CD8-positive, alpha-beta memory T cell (primary cell): ENCODE measurements at regions not wholly inside any gene's neighbourhood (a gene's known extent, or its start where the extent isn't known, plus 50 kb on each side); places are given as distances from the start of the nearest gene placed in this dataset.

Experiments
- CTCF ChIA-PET: fragments of 350-600 bp; sonication (Branson Sonifier 250); formaldehyde crosslinking; loops from one replicate; lab custom pipeline; 2021; ENCODE audit warnings: antibody characterized with exemption; lab: Charles Lee
- POLR2A ChIA-PET: fragments of 350-600 bp; sonication (Branson Sonifier 250); formaldehyde crosslinking; loops from one replicate; lab custom pipeline; 2021; ENCODE audit warnings: antibody characterized with exemption; lab: Charles Lee
- DNase-seq, 5 donors: peaks; one replicate each; pipeline versions ENCODE4 v3.0.0 to v3.0.0-alpha.2; 2020 to 2022; ENCODE audit warnings: mixed read lengths in 1 of 5
- H3K27ac ChIP-seq: one replicate; pipeline ENCODE4 v1.7.0; 2013; ENCODE audit warnings: low read depth, mild to moderate bottlenecking, low read length, moderate library complexity
- H3K27me3 ChIP-seq: 2 replicates; pipeline ENCODE4 v1.7.0; 2013; ENCODE audit warnings: low read length, mild to moderate bottlenecking; ENCODE audit not compliant: insufficient read depth, poor library complexity, severe bottlenecking
- H3K36me3 ChIP-seq: 2 replicates; pipeline ENCODE4 v1.7.0; 2013; ENCODE audit warnings: mild to moderate bottlenecking, low read length, moderate library complexity; ENCODE audit not compliant: insufficient read depth
- H3K4me1 ChIP-seq: 2 replicates; pipeline ENCODE4 v1.7.0; 2013; ENCODE audit warnings: mild to moderate bottlenecking, low read length, moderate library complexity; ENCODE audit not compliant: insufficient read depth
- H3K4me3 ChIP-seq: 2 replicates; pipeline ENCODE4 v1.7.0; 2013; ENCODE audit warnings: mild to moderate bottlenecking, low read length
- H3K9me3 ChIP-seq: 2 replicates; pipeline ENCODE4 v1.7.0; 2013; ENCODE audit warnings: mild to moderate bottlenecking, low read length
- H3K27ac Mint-ChIP-seq, 8 donors: one replicate each; pipeline ENCODE4 v1.8.0; 2020 to 2021; ENCODE audit warnings: mixed read lengths in 8 of 8, mild to moderate bottlenecking in 6 of 8, inconsistent platforms in 3 of 8, moderate library complexity in 3 of 8
- H3K27me3 Mint-ChIP-seq, 2 donors: one replicate each; pipeline ENCODE4 v1.8.0; 2020 to 2021; ENCODE audit warnings: mixed read lengths in 2 of 2, mild to moderate bottlenecking in 1 of 2, moderate library complexity in 1 of 2
- H3K36me3 Mint-ChIP-seq, 3 donors: one replicate each; pipeline ENCODE4 v1.8.0; 2020 to 2021; ENCODE audit warnings: mixed read lengths in 3 of 3, inconsistent platforms in 1 of 3, mild to moderate bottlenecking in 1 of 3
- H3K4me1 Mint-ChIP-seq, 3 donors: one replicate each; pipeline ENCODE4 v1.8.0; 2020 to 2021; ENCODE audit warnings: mixed read lengths in 3 of 3, inconsistent platforms in 1 of 3, mild to moderate bottlenecking in 1 of 3
- H3K4me3 Mint-ChIP-seq, 7 donors: one replicate each; pipeline ENCODE4 v1.8.0; 2020 to 2021; ENCODE audit warnings: mixed read lengths in 7 of 7, mild to moderate bottlenecking in 6 of 7, moderate library complexity in 4 of 7, inconsistent platforms in 2 of 7
- H3K9me3 Mint-ChIP-seq, 5 donors: one replicate each; pipeline ENCODE4 v1.8.0; 2020 to 2022; ENCODE audit warnings: mixed read lengths in 5 of 5, mild to moderate bottlenecking in 3 of 5, moderate library complexity in 2 of 5, inconsistent platforms in 1 of 5

- no peak overlapping the region for H3K4me3 Mint-ChIP-seq
- Histone ChIP-seq H3K36me3 (no peaks in the 10 kb centered on the region), H3K27ac (no peak overlapping the region), H3K4me3 (no peak overlapping the region), H3K27me3 (no peaks in the 10 kb centered on the region), H3K9me3 (no peaks in the 10 kb centered on the region), H3K4me1 (no peaks in the 10 kb centered on the region)
- H3K36me3 Mint-ChIP-seq: no peaks in the 10 kb centered on the region
- H3K9me3 Mint-ChIP-seq: peaks cover 0 to 2% (median 0%) of the 10 kb centered on the region in 5 donors
- peak overlapping the region in 1 of 8 donors; percentile 9 for H3K27ac Mint-ChIP-seq
- no peaks in the 10 kb centered on the region for H3K4me1 Mint-ChIP-seq
- no peak for DNase-seq
- ChIA-PET POLR2A (no interaction called here), CTCF (no interaction called here)
- peaks cover 21 to 26% of the 10 kb centered on the region in 2 donors for H3K27me3 Mint-ChIP-seq
Measured at GRCh38 chr7:32403463-32404229, 86.5 kb downstream of the LSM5 start.

- POLR2A ChIA-PET: no interaction called here
- no peaks in the 10 kb centered on the region for H3K4me1 Mint-ChIP-seq
- H3K9me3 Mint-ChIP-seq: peaks cover 0 to 2% (median 0%) of the 10 kb centered on the region in 5 donors
Measured at GRCh38 chr7:32400676-32401075, 89.5 kb downstream of the LSM5 start.

GRCh38 chr7:32399311-32399710, 90.9 kb downstream of the LSM5 start:
- no peak overlapping the region for H3K4me3 Mint-ChIP-seq

More at GRCh38 chr7:32400676-32401075, 89.5 kb downstream of the LSM5 start:
- no peak overlapping the region for H3K27ac Mint-ChIP-seq
- H3K27ac ChIP-seq: no peak overlapping the region
- no peaks in the 10 kb centered on the region for H3K4me1 ChIP-seq
- H3K4me3 ChIP-seq: no peak overlapping the region
- no peaks in the 10 kb centered on the region for H3K9me3 ChIP-seq
- no peaks in the 10 kb centered on the region for H3K36me3 ChIP-seq
- no peak overlapping the region for H3K4me3 Mint-ChIP-seq
- CTCF ChIA-PET: no interaction called here
- H3K36me3 Mint-ChIP-seq: no peaks in the 10 kb centered on the region
- DNase-seq: no peak
- peaks cover 7 to 13% of the 10 kb centered on the region in 2 donors for H3K27me3 Mint-ChIP-seq
- H3K27me3 ChIP-seq: no peaks in the 10 kb centered on the region

GRCh38 chr7:32395168-32395567, 95.0 kb downstream of the LSM5 start:
- H3K27ac Mint-ChIP-seq: no peak overlapping the region
- CTCF ChIA-PET: no interaction called here
- Histone ChIP-seq H3K9me3 (no peaks in the 10 kb centered on the region), H3K4me1 (no peaks in the 10 kb centered on the region), H3K4me3 (no peak overlapping the region), H3K27me3 (no peaks in the 10 kb centered on the region), H3K27ac (no peak overlapping the region), H3K36me3 (no peaks in the 10 kb centered on the region)
- no peaks in the 10 kb centered on the region for H3K27me3 Mint-ChIP-seq
- H3K36me3 Mint-ChIP-seq: no peaks in the 10 kb centered on the region
- no peaks in the 10 kb centered on the region for H3K4me1 Mint-ChIP-seq
- no peak for DNase-seq
- no peak overlapping the region for H3K4me3 Mint-ChIP-seq
- POLR2A ChIA-PET: no interaction called here
- no peaks in the 10 kb centered on the region for H3K9me3 Mint-ChIP-seq

More at GRCh38 chr7:32399311-32399710, 90.9 kb downstream of the LSM5 start:
- H3K4me1 Mint-ChIP-seq: no peaks in the 10 kb centered on the region
- no peak overlapping the region for H3K27ac Mint-ChIP-seq
- Histone ChIP-seq H3K27me3 (no peaks in the 10 kb centered on the region), H3K36me3 (no peaks in the 10 kb centered on the region), H3K9me3 (no peaks in the 10 kb centered on the region), H3K4me1 (no peaks in the 10 kb centered on the region), H3K27ac (no peak overlapping the region), H3K4me3 (no peak overlapping the region)
- no peak for DNase-seq
- peaks cover 0 to 2% (median 0%) of the 10 kb centered on the region in 5 donors for H3K9me3 Mint-ChIP-seq
- POLR2A ChIA-PET: no interaction called here
- H3K27me3 Mint-ChIP-seq: peaks cover 4 to 13% of the 10 kb centered on the region in 2 donors
- CTCF ChIA-PET: no interaction called here
- H3K36me3 Mint-ChIP-seq: no peaks in the 10 kb centered on the region

- no peak overlapping the region for H3K27ac ChIP-seq
- Mint-ChIP-seq H3K36me3 (no peaks in the 10 kb centered on the region), H3K27me3 (no peaks in the 10 kb centered on the region), H3K27ac (no peak overlapping the region), H3K4me3 (no peak overlapping the region), H3K9me3 (no peaks in the 10 kb centered on the region), H3K4me1 (no peaks in the 10 kb centered on the region)
- H3K9me3 ChIP-seq: no peaks in the 10 kb centered on the region
- H3K4me3 ChIP-seq: no peak overlapping the region
- no peak for DNase-seq
- POLR2A ChIA-PET: no interaction called here
- H3K36me3 ChIP-seq: no peaks in the 10 kb centered on the region
- H3K4me1 ChIP-seq: no peaks in the 10 kb centered on the region
- CTCF ChIA-PET: no interaction called here
- H3K27me3 ChIP-seq: no peaks in the 10 kb centered on the region
Measured at GRCh38 chr7:32393861-32394260, 96.3 kb downstream of the LSM5 start.

- POLR2A ChIA-PET: no interaction called here
- H3K27me3 ChIP-seq: peaks cover 5% of the 10 kb centered on the region
- Mint-ChIP-seq H3K36me3 (no peaks in the 10 kb centered on the region), H3K9me3 (no peaks in the 10 kb centered on the region), H3K27me3 (peaks cover 3 to 12% of the 10 kb centered on the region in 2 donors), H3K4me1 (no peaks in the 10 kb centered on the region), H3K4me3 (no peak overlapping the region), H3K27ac (no peak overlapping the region)
- H3K4me3 ChIP-seq: no peak overlapping the region
- H3K36me3 ChIP-seq: no peaks in the 10 kb centered on the region
- H3K27ac ChIP-seq: no peak overlapping the region
- CTCF ChIA-PET: no interaction called here
- DNase-seq: no peak
- H3K9me3 ChIP-seq: no peaks in the 10 kb centered on the region
- no peaks in the 10 kb centered on the region for H3K4me1 ChIP-seq
Measured at GRCh38 chr7:32390210-32390609, 100.0 kb downstream of the LSM5 start.

GRCh38 chr7:32385316-32385956, 104.7 kb downstream of the LSM5 start:
- H3K36me3 Mint-ChIP-seq: no peaks in the 10 kb centered on the region
- CTCF ChIA-PET: no interaction called here
- no peaks in the 10 kb centered on the region for H3K36me3 ChIP-seq
- H3K4me3 Mint-ChIP-seq: no peak overlapping the region
- peaks cover 8% of the 10 kb centered on the region for H3K27me3 ChIP-seq
- H3K4me1 Mint-ChIP-seq: no peaks in the 10 kb centered on the region
- H3K9me3 ChIP-seq: no peaks in the 10 kb centered on the region
- no peak overlapping the region for H3K27ac ChIP-seq
- peaks cover 0 to 2% (median 0%) of the 10 kb centered on the region in 5 donors for H3K9me3 Mint-ChIP-seq
- H3K4me1 ChIP-seq: no peaks in the 10 kb centered on the region
- no peak overlapping the region for H3K4me3 ChIP-seq
- no peak for DNase-seq
- H3K27ac Mint-ChIP-seq: no peak overlapping the region
- H3K27me3 Mint-ChIP-seq: peaks cover 9 to 48% of the 10 kb centered on the region in 2 donors
- POLR2A ChIA-PET: no interaction called here

- H3K36me3 Mint-ChIP-seq: no peaks in the 10 kb centered on the region
- no peak overlapping the region for H3K4me3 Mint-ChIP-seq
- CTCF ChIA-PET: no interaction called here
- H3K9me3 ChIP-seq: no peaks in the 10 kb centered on the region
- H3K4me1 ChIP-seq: no peaks in the 10 kb centered on the region
- no peak overlapping the region for H3K27ac ChIP-seq
- H3K27me3 Mint-ChIP-seq: peaks cover 9 to 41% of the 10 kb centered on the region in 2 donors
- H3K27ac Mint-ChIP-seq: no peak overlapping the region
- no peaks in the 10 kb centered on the region for H3K4me1 Mint-ChIP-seq
- H3K27me3 ChIP-seq: peaks cover 8% of the 10 kb centered on the region
- no peak overlapping the region for H3K4me3 ChIP-seq
- no peaks in the 10 kb centered on the region for H3K36me3 ChIP-seq
- DNase-seq: no peak
- H3K9me3 Mint-ChIP-seq: peaks cover 0 to 2% (median 0%) of the 10 kb centered on the region in 5 donors
- POLR2A ChIA-PET: no interaction called here
Measured at GRCh38 chr7:32381024-32381601, 109.1 kb downstream of the LSM5 start.
